Stimulated activated CD4-positive, alpha-beta T cell treated with anti-CD3 and anti-CD28 coated beads, Interleukin-15, amount 100 ng/mL, for 48 hours (primary cell): ENCODE measurements at regions not wholly inside any gene's neighbourhood (a gene's known extent, or its start where the extent isn't known, plus 50 kb on each side); places are given as distances from the start of the nearest gene placed in this dataset.
"Not testable (repeated sequence)": the region's sequence is repeated elsewhere in the genome, so short reads cannot be mapped to it uniquely, and the experiment has no call there.

Experiments used
- DNase-seq, 2 donors: peaks; one replicate each; pipeline ENCODE4 v3.0.0-alpha.2; 2020; ENCODE audit warnings: low read depth in 2 of 2

DNA sequence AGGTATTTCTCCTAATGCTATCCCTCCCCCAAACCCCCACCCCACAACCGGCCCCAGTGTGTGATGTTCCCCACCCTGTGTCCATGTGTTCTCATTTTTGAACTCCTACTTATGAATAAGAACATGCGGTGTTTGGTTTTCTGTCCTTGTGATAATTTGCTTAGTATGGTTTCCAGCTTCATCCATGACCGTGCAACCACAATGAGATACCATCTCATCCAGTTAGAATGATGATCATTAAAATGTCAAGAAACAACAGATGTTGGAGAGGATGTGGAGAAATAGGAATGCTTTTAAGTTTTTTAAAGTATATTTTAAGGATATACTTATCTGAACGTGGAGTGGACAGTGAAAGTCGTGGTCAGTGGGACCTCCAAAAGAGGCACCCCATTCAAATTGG is 745.0 kb upstream of the AMELY start:
- no peak for DNase-seq

DNA sequence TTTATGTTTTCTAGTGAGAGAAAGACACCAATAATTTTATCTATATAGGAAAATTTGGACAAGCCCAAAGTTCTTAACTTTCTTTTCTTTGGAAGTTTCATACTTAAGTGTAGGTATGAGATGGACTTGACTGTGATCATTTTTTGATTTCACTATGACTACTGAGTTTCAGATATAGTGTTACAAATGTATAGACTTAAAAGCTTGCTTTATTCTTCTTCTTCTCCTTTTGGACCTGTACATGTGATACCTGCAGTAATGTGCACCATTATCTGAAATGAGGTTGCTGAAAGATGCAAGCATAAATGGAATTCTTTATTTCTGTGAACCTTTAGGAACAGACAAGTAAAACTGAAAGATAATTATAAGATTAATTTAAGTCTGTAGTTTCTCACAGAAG is 743.4 kb upstream of the AMELY start:
- no peak for DNase-seq

DNA sequence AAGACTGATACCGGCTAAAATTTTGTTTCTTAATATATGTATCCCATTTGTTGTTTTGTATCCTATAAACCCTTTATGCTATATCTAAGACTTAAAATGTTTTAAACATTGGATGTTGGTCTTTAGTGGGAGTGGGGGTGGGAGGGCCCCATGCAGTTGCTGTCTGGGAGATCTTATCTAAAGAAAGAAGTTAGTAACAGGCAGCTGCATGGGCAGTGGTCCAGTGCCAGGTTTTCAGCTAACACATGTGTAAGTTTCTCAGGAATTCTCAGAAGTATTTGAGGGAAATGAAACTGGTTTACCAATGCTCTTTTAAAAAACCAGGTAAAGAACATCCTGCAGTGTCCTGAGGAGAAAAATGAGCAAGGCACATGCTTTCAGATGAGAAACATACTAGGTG is 738.3 kb upstream of the AMELY start:
- DNase-seq: not testable (repeated sequence)
